ENCODE measurements at regions not wholly inside any gene's neighbourhood (a gene's known extent, or its start where the extent isn't known, plus 50 kb on each side); places are given as distances from the start of the nearest gene placed in this dataset.

GRCh38 chr2:19527771-19528170, 169.3 kb upstream of the OSR1 start (continued):
- TF ChIP-seq TCF3 (IDR thresholded peaks at IDR 0.05; ENCODE audit: borderline replicate concordance, insufficient read depth, low read depth, low read length) (no peak), ASH2L (IDR thresholded peaks at IDR 0.05; ENCODE audit: borderline replicate concordance, low read depth) (no peak), IKZF2 (IDR thresholded peaks at IDR 0.05) (no peak), POLR2AphosphoS2 (IDR thresholded peaks at IDR 0.05; ENCODE audit: low read depth, low read length) (no peak), CHD1 (IDR thresholded peaks at IDR 0.05; ENCODE audit: low read depth, low read length) (no peak), SREBF2 (IDR thresholded peaks at IDR 0.05; ENCODE audit: low read length) (no peak), RELA (IDR thresholded peaks at IDR 0.05; ENCODE audit: borderline replicate concordance, partially characterized antibody) (no peak), CHD2 (IDR thresholded peaks at IDR 0.05; ENCODE audit: borderline replicate concordance, low read depth, low read length) (no peak), BACH1 (IDR thresholded peaks at IDR 0.05; ENCODE audit: borderline replicate concordance) (no peak), SUPT20H (IDR thresholded peaks at IDR 0.05; ENCODE audit: borderline replicate concordance, control insufficient read depth, low read depth, low read length) (no peak)
- TF ChIP-seq, protein P1, sequence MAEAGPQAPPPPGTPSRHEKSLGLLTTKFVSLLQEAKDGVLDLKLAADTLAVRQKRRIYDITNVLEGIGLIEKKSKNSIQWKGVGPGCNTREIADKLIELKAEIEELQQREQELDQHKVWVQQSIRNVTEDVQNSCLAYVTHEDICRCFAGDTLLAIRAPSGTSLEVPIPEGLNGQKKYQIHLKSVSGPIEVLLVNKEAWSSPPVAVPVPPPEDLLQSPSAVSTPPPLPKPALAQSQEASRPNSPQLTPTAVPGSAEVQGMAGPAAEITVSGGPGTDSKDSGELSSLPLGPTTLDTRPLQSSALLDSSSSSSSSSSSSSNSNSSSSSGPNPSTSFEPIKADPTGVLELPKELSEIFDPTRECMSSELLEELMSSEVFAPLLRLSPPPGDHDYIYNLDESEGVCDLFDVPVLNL (IDR thresholded peaks at IDR 0.05; ENCODE audit: low read depth, low read length): no peak

DNA sequence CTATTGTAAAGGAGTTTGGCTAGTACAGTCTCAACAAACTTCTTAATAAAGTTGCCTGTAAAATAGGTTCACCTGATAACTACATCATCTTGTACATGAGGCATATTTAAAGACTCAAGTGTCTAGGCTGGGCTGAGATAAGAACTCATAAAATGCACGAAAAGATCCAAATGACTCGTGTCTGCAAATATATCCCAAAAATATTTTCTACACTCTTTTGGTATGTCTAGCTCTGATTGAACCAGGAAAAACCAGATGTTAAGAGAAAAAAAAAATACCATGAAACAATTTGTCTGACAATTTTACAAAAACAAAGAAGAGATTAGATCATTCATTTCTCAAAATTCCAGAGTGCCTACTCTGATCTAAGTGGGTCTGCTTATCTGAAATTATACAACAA, 166.9 kb upstream of the OSR1 start:
- ChIA-PET SMC1A (ENCODE audit: uncharacterized antibody, unreplicated experiment) (no interaction called here), CTCF (no interaction called here), RAD21 (ENCODE audit: unreplicated experiment) (no interaction called here), POLR2A (no interaction called here)
- no peak overlapping the region for H2AFZ ChIP-seq (ENCODE audit: control insufficient read depth, low read depth, low read length)
- no TSS peak for BruUV-seq (replicated peaks)
- in situ Hi-C loops (cut with MboI) (no loop called here), intact Hi-C loops (cut with micrococcal nuclease; ENCODE audit: unreplicated experiment) (no loop called here)
- no peak for ATAC-seq
- no peaks in the 10 kb centered on the region for H4K20me1 ChIP-seq (ENCODE audit: control insufficient read depth, insufficient read depth)
- H3K9ac ChIP-seq (ENCODE audit: control insufficient read depth, insufficient read depth, low read length): no peak overlapping the region
- H3K79me2 ChIP-seq (ENCODE audit: control insufficient read depth, insufficient read depth, low read length): no peaks in the 10 kb centered on the region
- H3K4me1 ChIP-seq (ENCODE audit: control insufficient read depth, insufficient read depth, low read length): no peaks in the 10 kb centered on the region
- no peak overlapping the region for H3K4me3 ChIP-seq
- no peak overlapping the region for H3K27ac ChIP-seq (ENCODE audit: control insufficient read depth, insufficient read depth)
- DNase-seq (ENCODE audit: low read depth, low spot score): no peak
- WGBS (ENCODE audit: insufficient coverage, insufficient replicate concordance, low lambda C conversion rate, missing lambda C conversion rate): 17% methylated on average over 2 of the region's 2 CpGs
- H3K36me3 ChIP-seq (ENCODE audit: control insufficient read depth in 2 of 2, insufficient read depth in 2 of 2, low read length in 1 of 2): no peaks in the 10 kb centered on the region
- no peak overlapping the region for H3K4me2 ChIP-seq (ENCODE audit: control insufficient read depth, insufficient read depth)
- no peaks in the 10 kb centered on the region for H3K9me3 ChIP-seq (replicated peaks; ENCODE audit: control insufficient read depth, insufficient read depth, low read length)
- H3K27me3 ChIP-seq (replicated peaks in 1 of 2; ENCODE audit: control insufficient read depth in 2 of 2, insufficient read depth in 2 of 2, low read length in 1 of 2): no peaks in the 10 kb centered on the region
- FAIRE-seq: no peak
- TF ChIP-seq, protein P2, sequence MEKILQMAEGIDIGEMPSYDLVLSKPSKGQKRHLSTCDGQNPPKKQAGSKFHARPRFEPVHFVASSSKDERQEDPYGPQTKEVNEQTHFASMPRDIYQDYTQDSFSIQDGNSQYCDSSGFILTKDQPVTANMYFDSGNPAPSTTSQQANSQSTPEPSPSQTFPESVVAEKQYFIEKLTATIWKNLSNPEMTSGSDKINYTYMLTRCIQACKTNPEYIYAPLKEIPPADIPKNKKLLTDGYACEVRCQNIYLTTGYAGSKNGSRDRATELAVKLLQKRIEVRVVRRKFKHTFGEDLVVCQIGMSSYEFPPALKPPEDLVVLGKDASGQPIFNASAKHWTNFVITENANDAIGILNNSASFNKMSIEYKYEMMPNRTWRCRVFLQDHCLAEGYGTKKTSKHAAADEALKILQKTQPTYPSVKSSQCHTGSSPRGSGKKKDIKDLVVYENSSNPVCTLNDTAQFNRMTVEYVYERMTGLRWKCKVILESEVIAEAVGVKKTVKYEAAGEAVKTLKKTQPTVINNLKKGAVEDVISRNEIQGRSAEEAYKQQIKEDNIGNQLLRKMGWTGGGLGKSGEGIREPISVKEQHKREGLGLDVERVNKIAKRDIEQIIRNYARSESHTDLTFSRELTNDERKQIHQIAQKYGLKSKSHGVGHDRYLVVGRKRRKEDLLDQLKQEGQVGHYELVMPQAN (conservative IDR thresholded peaks at IDR 0.05): no peak
- TF ChIP-seq ASH2L (IDR thresholded peaks at IDR 0.05; ENCODE audit: borderline replicate concordance, low read depth): no peak
- no peak for TF ChIP-seq POLR2A (IDR thresholded peaks at IDR 0.05; ENCODE audit: low read depth, low read length)
- TF ChIP-seq ELK1 (IDR thresholded peaks at IDR 0.05; ENCODE audit: low read depth, low read length): no peak
- no peak for TF ChIP-seq STAT3 (IDR thresholded peaks at IDR 0.05; ENCODE audit: low read depth, low read length)
- TF ChIP-seq CEBPB (IDR thresholded peaks at IDR 0.05; ENCODE audit: borderline replicate concordance in 1 of 2, low read depth in 2 of 2, low read length in 2 of 2): no peak
- TF ChIP-seq ZBTB11 (CRISPR knock-in tag; IDR thresholded peaks at IDR 0.05): no peak
- TF ChIP-seq HCFC1 (IDR thresholded peaks at IDR 0.05; ENCODE audit: low read length): no peak

Measured in GM12878 (cell line).